ENCODE measurements at regions not wholly inside any gene's neighbourhood (a gene's known extent, or its start where the extent isn't known, plus 50 kb on each side); places are given as distances from the start of the nearest gene placed in this dataset.
A peak's percentile ranks its signal among the peaks of the same experiment; 100 is the strongest.

GRCh38 chr6:4212588-4212987 lies 77.2 kb upstream of the ECI2 start:
- TF ChIP-seq EZH2 (IDR thresholded peaks at IDR 0.05; ENCODE audit: borderline replicate concordance, low read length) (no peak), CTCF (IDR thresholded peaks at IDR 0.05; ENCODE audit: low read length) (no peak)

GRCh38 chr6:4210629-4211419 lies 75.4 kb upstream of the ECI2 start:
- Histone ChIP-seq H3K4me1 (ENCODE audit: insufficient read depth, low read length, severe bottlenecking) (no peaks in the 10 kb centered on the region), H2AFZ (ENCODE audit: low read length) (no peak overlapping the region), H4K20me1 (ENCODE audit: insufficient read depth, low read length) (no peaks in the 10 kb centered on the region), H3F3A (ENCODE audit: insufficient read depth, low read length) (no peaks in the 10 kb centered on the region), H3K9me3 (ENCODE audit: low read length) (no peaks in the 10 kb centered on the region), H3K79me2 (ENCODE audit: insufficient read depth, low read length) (no peaks in the 10 kb centered on the region), H3K4me2 (ENCODE audit: low read length) (no peak overlapping the region), H3K9me2 (ENCODE audit: low read depth, low read length) (no peaks in the 10 kb centered on the region), H3K36me3 (ENCODE audit: insufficient read depth, low read length) (no peaks in the 10 kb centered on the region), H3K27me3 (ENCODE audit: insufficient read depth, low read length) (no peaks in the 10 kb centered on the region), H3K9ac (ENCODE audit: low read length) (no peak overlapping the region), H3K27ac (ENCODE audit: low read depth, low read length, poor library complexity, severe bottlenecking) (no peak overlapping the region), H3K4me3 (ENCODE audit: low read depth, low read length, poor library complexity, severe bottlenecking) (no peak overlapping the region)
- TF ChIP-seq CTCF (IDR thresholded peaks at IDR 0.05; ENCODE audit: low read length) (peak; percentile 73), EZH2 (IDR thresholded peaks at IDR 0.05; ENCODE audit: borderline replicate concordance, low read length) (no peak)

More at GRCh38 chr6:4212588-4212987, 77.2 kb upstream of the ECI2 start:
- H3F3A ChIP-seq (ENCODE audit: insufficient read depth, low read length) = no peaks in the 10 kb centered on the region
- H3K79me2 ChIP-seq (ENCODE audit: insufficient read depth, low read length) = no peaks in the 10 kb centered on the region
- H4K20me1 ChIP-seq (ENCODE audit: insufficient read depth, low read length) = no peaks in the 10 kb centered on the region
- H3K9me3 ChIP-seq (ENCODE audit: low read length) = no peaks in the 10 kb centered on the region
- no peaks in the 10 kb centered on the region for H3K9me2 ChIP-seq (ENCODE audit: low read depth, low read length)
- no peaks in the 10 kb centered on the region for H3K27me3 ChIP-seq (ENCODE audit: insufficient read depth, low read length)
- H2AFZ ChIP-seq (ENCODE audit: low read length) = no peak overlapping the region
- no peak overlapping the region for H3K27ac ChIP-seq (ENCODE audit: low read depth, low read length, poor library complexity, severe bottlenecking)
- H3K4me1 ChIP-seq (ENCODE audit: insufficient read depth, low read length, severe bottlenecking) = no peaks in the 10 kb centered on the region
- no peak overlapping the region for H3K4me2 ChIP-seq (ENCODE audit: low read length)
- no peak overlapping the region for H3K4me3 ChIP-seq (ENCODE audit: low read depth, low read length, poor library complexity, severe bottlenecking)
- no peak overlapping the region for H3K9ac ChIP-seq (ENCODE audit: low read length)
- H3K36me3 ChIP-seq (ENCODE audit: insufficient read depth, low read length) = no peaks in the 10 kb centered on the region

DNA sequence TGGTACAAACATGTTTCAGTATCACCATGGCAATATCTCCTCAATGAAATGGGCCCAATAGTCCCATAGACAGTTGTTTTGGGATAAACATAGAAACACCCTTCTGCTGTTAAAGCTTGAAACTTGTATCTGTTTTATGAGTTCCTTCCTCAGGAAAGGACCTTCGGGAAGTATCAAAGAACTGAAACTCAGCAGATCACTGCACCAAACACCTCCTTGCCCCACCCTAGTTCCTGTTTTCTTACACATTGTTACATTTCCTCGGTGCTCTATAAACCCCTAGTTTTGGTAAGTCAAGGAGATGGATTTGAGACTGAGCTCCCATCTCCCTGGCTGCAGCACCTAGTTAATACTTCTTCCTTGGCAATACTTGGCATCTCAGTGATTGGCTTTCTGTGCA lies 73.8 kb upstream of the ECI2 start:
- Histone ChIP-seq H3K4me2 (ENCODE audit: low read length) (no peak overlapping the region), H2AFZ (ENCODE audit: low read length) (no peak overlapping the region)

More for the DNA sequence above, 73.8 kb upstream of the ECI2 start:
- Histone ChIP-seq H3K36me3 (ENCODE audit: insufficient read depth, low read length) (no peaks in the 10 kb centered on the region), H3F3A (ENCODE audit: insufficient read depth, low read length) (no peaks in the 10 kb centered on the region), H3K9ac (ENCODE audit: low read length) (no peak overlapping the region), H3K27me3 (ENCODE audit: insufficient read depth, low read length) (no peaks in the 10 kb centered on the region), H3K79me2 (ENCODE audit: insufficient read depth, low read length) (no peaks in the 10 kb centered on the region), H3K9me2 (ENCODE audit: low read depth, low read length) (no peaks in the 10 kb centered on the region), H3K4me1 (ENCODE audit: insufficient read depth, low read length, severe bottlenecking) (no peaks in the 10 kb centered on the region), H3K4me3 (ENCODE audit: low read depth, low read length, poor library complexity, severe bottlenecking) (no peak overlapping the region), H3K27ac (ENCODE audit: low read depth, low read length, poor library complexity, severe bottlenecking) (no peak overlapping the region), H4K20me1 (ENCODE audit: insufficient read depth, low read length) (no peaks in the 10 kb centered on the region), H3K9me3 (ENCODE audit: low read length) (no peaks in the 10 kb centered on the region)
- no peak for TF ChIP-seq CTCF (IDR thresholded peaks at IDR 0.05; ENCODE audit: low read length)
- no peak for TF ChIP-seq EZH2 (IDR thresholded peaks at IDR 0.05; ENCODE audit: borderline replicate concordance, low read length)

Data from OCI-LY1 (cell line).